ENCODE measurements at regions not wholly inside any gene's neighbourhood (a gene's known extent, or its start where the extent isn't known, plus 50 kb on each side); places are given as distances from the start of the nearest gene placed in this dataset.

DNA sequence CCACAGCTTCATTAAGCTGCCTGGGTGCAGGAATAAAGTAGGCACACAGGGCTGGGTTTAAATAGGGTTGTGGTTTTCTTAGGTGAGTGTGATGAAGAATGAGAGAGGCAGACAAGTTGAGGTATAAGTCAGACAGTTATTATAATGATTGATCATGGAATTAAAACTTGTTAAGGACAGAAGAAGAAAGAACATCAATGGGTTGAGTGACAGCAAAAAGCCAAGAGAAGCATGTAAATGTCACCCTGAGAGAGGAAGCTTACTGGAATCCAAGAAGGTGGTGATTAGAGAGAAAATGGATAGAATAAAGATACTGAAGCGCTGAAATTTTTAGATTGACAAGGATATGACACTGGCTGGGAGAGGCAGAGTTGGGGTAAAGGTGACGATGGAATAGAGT, 325.2 kb upstream of the SLITRK1 start:
- Histone ChIP-seq H4K20me1 (ENCODE audit: insufficient read depth) (no peaks in the 10 kb centered on the region), H3K4me3 (replicated peaks in 1 of 2; ENCODE audit: low read depth in 1 of 2, low read length in 2 of 2) (no peak overlapping the region), H3K9me3 (ENCODE audit: control insufficient read depth in 1 of 2, insufficient read depth in 1 of 2, low read depth in 1 of 2, low read length in 2 of 2) (no peaks in the 10 kb centered on the region), H3K4me1 (ENCODE audit: control insufficient read depth in 1 of 2, insufficient read depth in 2 of 2, low read length in 2 of 2) (no peaks in the 10 kb centered on the region), H3K27ac (ENCODE audit: low read depth, low read length) (no peak overlapping the region), H3K9me2 (ENCODE audit: insufficient read depth) (no peaks in the 10 kb centered on the region), H2AFZ (ENCODE audit: low read depth, low read length, poor library complexity, severe bottlenecking) (no peak overlapping the region), H3K9ac (ENCODE audit: low read length) (no peak overlapping the region), H3K4me2 (ENCODE audit: low read length) (no peak overlapping the region), H3K27me3 (ENCODE audit: insufficient read depth, low read length) (no peaks in the 10 kb centered on the region), H3K79me2 (ENCODE audit: insufficient read depth, low read length) (no peaks in the 10 kb centered on the region), H3K36me3 (ENCODE audit: control insufficient read depth in 1 of 2, insufficient read depth in 2 of 2, low read length in 2 of 2) (no peaks in the 10 kb centered on the region)
- BruUV-seq (replicated peaks): no TSS peak
- ATAC-seq (no peak), DNase-seq (ENCODE audit: low read depth, low spot score) (no peak)
- intact Hi-C loops (cut with micrococcal nuclease): no loop called here
- POLR2A ChIA-PET: no interaction called here
- no peak for TF ChIP-seq TCF7L2 (IDR thresholded peaks at IDR 0.05; ENCODE audit: borderline replicate concordance, extremely low read depth, insufficient read depth, insufficient read length)
- TF ChIP-seq POLR2A (IDR thresholded peaks at IDR 0.05; ENCODE audit: borderline replicate concordance, extremely low read depth, insufficient read depth, insufficient read length): no peak
- TF ChIP-seq ZNF274 (IDR thresholded peaks at IDR 0.05; ENCODE audit: low read depth, low read length): no peak
- TF ChIP-seq REST (IDR thresholded peaks at IDR 0.05; ENCODE audit: low read depth): no peak
- TF ChIP-seq SRF (IDR thresholded peaks at IDR 0.05; ENCODE audit: low read depth): no peak
- no peak for TF ChIP-seq CEBPB (IDR thresholded peaks at IDR 0.05; ENCODE audit: low read depth)
- no peak for TF ChIP-seq EZH2 (IDR thresholded peaks at IDR 0.05)
- no peak for TF ChIP-seq MAX (IDR thresholded peaks at IDR 0.05)
- no peak for TF ChIP-seq ELF1 (IDR thresholded peaks at IDR 0.05; ENCODE audit: borderline replicate concordance, low read depth)
- no peak for TF ChIP-seq ZBTB33 (IDR thresholded peaks at IDR 0.05; ENCODE audit: extremely low read depth, insufficient replicate concordance, low read length)
- no peak for TF ChIP-seq RAD21 (IDR thresholded peaks at IDR 0.05; ENCODE audit: low read depth)
- no peak for TF ChIP-seq EZH2phosphoT487 (IDR thresholded peaks at IDR 0.05; ENCODE audit: borderline replicate concordance)
- RAD21 ChIA-PET (ENCODE audit: low non-redundant PET in 1 of 2, low total read pairs in 2 of 2, uncharacterized antibody in 2 of 2, unreplicated experiment in 2 of 2): no interaction called here
- CTCF ChIA-PET: no interaction called here

Data from HCT116 (cell line).